ENCODE measurements at regions not wholly inside any gene's neighbourhood (a gene's known extent, or its start where the extent isn't known, plus 50 kb on each side); places are given as distances from the start of the nearest gene placed in this dataset.
"Not testable (repeated sequence)": the region's sequence is repeated elsewhere in the genome, so short reads cannot be mapped to it uniquely, and the experiment has no call there.

- Mint-ChIP-seq H3K36me3 (no peaks in the 10 kb centered on the region), H3K9me3 (no peaks in the 10 kb centered on the region), H3K4me3 (no peak overlapping the region), H3K4me1 (no peaks in the 10 kb centered on the region), H3K27ac (no peak overlapping the region), H3K27me3 (peaks cover 7% of the 10 kb centered on the region)
These were observed 96.4 kb downstream of the EN1 start for GRCh38 chr2:118750959-118751565.

- Mint-ChIP-seq H3K36me3 (peaks cover 3% of the 10 kb centered on the region), H3K4me3 (no peak overlapping the region)
These were observed 99.1 kb downstream of the EN1 start for GRCh38 chr2:118748245-118748885.

DNA sequence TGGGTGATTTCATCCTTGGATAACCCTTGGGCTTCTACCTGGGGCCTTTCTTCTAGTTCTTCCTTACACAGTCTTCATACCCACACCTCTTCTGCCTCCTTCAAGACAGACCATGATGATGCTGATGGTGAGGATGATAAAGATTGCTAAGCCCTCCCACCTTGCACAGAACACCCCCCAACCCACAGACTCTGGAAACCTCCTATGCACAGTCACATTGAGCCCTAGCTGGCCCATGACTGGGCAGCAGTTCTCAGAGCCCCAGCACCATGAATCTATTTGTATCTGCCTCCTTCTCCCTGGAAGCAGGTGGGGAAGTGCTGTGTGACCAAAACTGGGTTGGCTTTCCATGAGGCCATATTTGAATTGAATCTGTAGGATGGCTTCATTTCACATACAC is 99.8 kb downstream of the EN1 start:
- H3K9me3 Mint-ChIP-seq: peaks cover 8% of the 10 kb centered on the region
- no peak overlapping the region for H3K4me3 Mint-ChIP-seq
- H3K4me1 Mint-ChIP-seq: no peaks in the 10 kb centered on the region
- H3K27me3 Mint-ChIP-seq: peaks cover 8% of the 10 kb centered on the region
- no peak overlapping the region for H3K27ac Mint-ChIP-seq
- H3K36me3 Mint-ChIP-seq: peaks cover 3% of the 10 kb centered on the region

More at GRCh38 chr2:118748245-118748885, 99.1 kb downstream of the EN1 start:
- H3K27ac Mint-ChIP-seq: no peak overlapping the region
- H3K9me3 Mint-ChIP-seq: peaks cover 8% of the 10 kb centered on the region
- no peaks in the 10 kb centered on the region for H3K4me1 Mint-ChIP-seq
- peaks cover 8% of the 10 kb centered on the region for H3K27me3 Mint-ChIP-seq

- peaks cover 12% of the 10 kb centered on the region for H3K9me3 Mint-ChIP-seq
- H3K4me1 Mint-ChIP-seq: no peaks in the 10 kb centered on the region
- H3K36me3 Mint-ChIP-seq: peaks cover 3% of the 10 kb centered on the region
- no peak overlapping the region for H3K4me3 Mint-ChIP-seq
- peaks cover 11% of the 10 kb centered on the region for H3K27me3 Mint-ChIP-seq
- no peak overlapping the region for H3K27ac Mint-ChIP-seq
These were observed 100.4 kb downstream of the EN1 start for GRCh38 chr2:118747066-118747465.

GRCh38 chr2:118744682-118745181 is 102.7 kb downstream of the EN1 start:
- not testable (repeated sequence) for H3K4me1 Mint-ChIP-seq, H3K4me3 Mint-ChIP-seq, H3K27ac Mint-ChIP-seq, H3K36me3 Mint-ChIP-seq
- Mint-ChIP-seq H3K9me3 (peaks cover 13% of the 10 kb centered on the region), H3K27me3 (peaks cover 13% of the 10 kb centered on the region)

DNA sequence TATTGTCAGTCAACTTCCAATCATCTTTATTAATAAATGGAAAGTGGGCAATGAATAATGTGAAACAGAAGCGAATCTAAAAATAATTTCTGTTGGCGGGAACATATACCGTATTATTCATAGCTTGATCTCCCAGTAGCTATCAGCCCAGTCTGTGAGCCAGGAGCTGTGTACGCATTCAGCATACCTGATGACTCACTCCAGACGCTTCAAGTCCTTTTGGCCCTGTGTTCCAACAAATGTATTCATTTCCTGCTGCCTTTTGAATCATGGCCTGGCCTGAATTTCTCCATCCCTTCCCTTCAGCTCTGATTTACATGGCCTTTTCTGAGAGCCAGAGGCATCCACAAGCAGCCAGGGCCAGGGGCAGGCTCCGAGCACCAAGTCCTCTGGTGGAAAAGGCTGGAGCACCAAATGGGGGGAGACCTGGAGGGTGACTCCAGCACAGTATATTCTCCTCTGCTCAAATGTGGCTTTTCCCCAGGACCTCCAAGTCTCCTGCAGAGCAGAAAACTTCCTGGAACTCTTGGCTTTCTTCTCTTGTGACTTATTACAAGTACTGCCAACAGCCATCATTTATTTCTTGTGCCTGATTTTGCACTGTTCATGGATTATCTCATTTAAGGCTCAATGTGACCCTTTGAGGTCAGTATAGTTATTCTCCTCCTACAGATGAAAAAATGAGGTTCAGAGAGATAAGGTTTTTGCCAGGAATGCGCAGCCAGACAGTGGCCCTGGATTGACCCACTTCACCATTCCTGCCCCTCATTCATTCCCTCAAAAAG is 108.7 kb downstream of the EN1 start:
- no peak overlapping the region for H3K4me3 Mint-ChIP-seq
- peaks cover 15% of the 10 kb centered on the region for H3K27me3 Mint-ChIP-seq
- no peak overlapping the region for H3K27ac Mint-ChIP-seq

DNA sequence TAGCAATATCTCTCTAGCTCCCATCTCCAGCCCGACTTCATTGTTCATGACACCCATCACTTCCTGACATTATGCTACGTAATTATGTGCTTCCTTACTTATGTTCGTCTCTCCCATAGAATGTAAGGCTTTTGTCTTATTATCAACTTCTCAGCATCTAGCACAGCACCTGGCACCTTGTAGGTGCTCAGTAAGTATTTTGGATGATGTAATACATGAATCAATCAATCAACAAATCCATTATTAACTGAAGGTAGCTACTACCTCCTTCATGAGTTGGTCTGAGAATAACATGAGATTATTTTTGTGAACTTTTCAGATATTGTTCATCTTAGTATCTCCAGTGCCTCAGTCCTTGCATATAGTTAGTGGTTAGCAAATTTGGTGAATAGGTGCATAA is 109.3 kb downstream of the EN1 start:
- no peaks in the 10 kb centered on the region for H3K4me1 Mint-ChIP-seq
- no peak overlapping the region for H3K27ac Mint-ChIP-seq
- peaks cover 15% of the 10 kb centered on the region for H3K27me3 Mint-ChIP-seq

More for the DNA sequence above, 108.7 kb downstream of the EN1 start:
- peaks cover 5% of the 10 kb centered on the region for H3K9me3 Mint-ChIP-seq
- H3K4me1 Mint-ChIP-seq: no peaks in the 10 kb centered on the region
- no peaks in the 10 kb centered on the region for H3K36me3 Mint-ChIP-seq

GRCh38 chr2:118737684-118738083 is 109.8 kb downstream of the EN1 start:
- no peak overlapping the region for H3K4me3 Mint-ChIP-seq
- H3K36me3 Mint-ChIP-seq: no peaks in the 10 kb centered on the region
- H3K27me3 Mint-ChIP-seq: peaks cover 15% of the 10 kb centered on the region
- no peaks in the 10 kb centered on the region for H3K4me1 Mint-ChIP-seq
- peaks cover 5% of the 10 kb centered on the region for H3K9me3 Mint-ChIP-seq
- no peak overlapping the region for H3K27ac Mint-ChIP-seq

More for the DNA sequence above, 109.3 kb downstream of the EN1 start:
- H3K4me3 Mint-ChIP-seq: no peak overlapping the region
- peaks cover 5% of the 10 kb centered on the region for H3K9me3 Mint-ChIP-seq
- no peaks in the 10 kb centered on the region for H3K36me3 Mint-ChIP-seq

- H3K27ac Mint-ChIP-seq: no peak overlapping the region
- H3K27me3 Mint-ChIP-seq: peaks cover 9% of the 10 kb centered on the region
- H3K4me1 Mint-ChIP-seq: no peaks in the 10 kb centered on the region
- H3K4me3 Mint-ChIP-seq: no peak overlapping the region
- H3K9me3 Mint-ChIP-seq: no peaks in the 10 kb centered on the region
- H3K36me3 Mint-ChIP-seq: no peaks in the 10 kb centered on the region
These were observed 115.0 kb downstream of the EN1 start for GRCh38 chr2:118732432-118732831.

GRCh38 chr2:118731413-118731812 is 116.0 kb downstream of the EN1 start:
- H3K36me3 Mint-ChIP-seq: no peaks in the 10 kb centered on the region
- H3K27me3 Mint-ChIP-seq: peaks cover 13% of the 10 kb centered on the region
- H3K27ac Mint-ChIP-seq: no peak overlapping the region
- H3K9me3 Mint-ChIP-seq: peaks cover 4% of the 10 kb centered on the region
- H3K4me3 Mint-ChIP-seq: no peak overlapping the region
- H3K4me1 Mint-ChIP-seq: no peaks in the 10 kb centered on the region

DNA sequence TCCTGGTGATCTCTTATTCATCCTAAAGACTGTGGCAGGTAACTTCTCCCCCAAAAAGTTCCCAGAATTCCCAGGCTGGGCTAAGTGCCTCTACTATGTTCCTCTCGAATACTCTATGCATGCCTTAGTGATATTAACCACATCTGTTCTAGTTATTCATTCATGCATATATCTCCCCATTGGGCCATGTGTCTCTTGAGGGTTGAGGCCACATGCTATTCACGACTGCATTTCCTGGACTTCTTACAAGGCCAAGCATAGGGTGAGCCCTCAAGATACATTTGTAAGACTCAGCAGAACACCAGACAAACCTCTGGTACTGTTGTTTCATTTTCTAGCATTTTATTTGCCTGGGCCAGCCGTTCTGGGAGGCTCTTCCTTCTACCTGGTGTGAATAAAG is 117.0 kb downstream of the EN1 start:
- Mint-ChIP-seq H3K27ac (no peak overlapping the region), H3K36me3 (no peaks in the 10 kb centered on the region), H3K4me3 (no peak overlapping the region), H3K9me3 (peaks cover 4% of the 10 kb centered on the region), H3K27me3 (peaks cover 14% of the 10 kb centered on the region), H3K4me1 (no peaks in the 10 kb centered on the region)

GRCh38 chr2:118729760-118730159 is 117.7 kb downstream of the EN1 start:
- H3K4me3 Mint-ChIP-seq: no peak overlapping the region
- H3K27ac Mint-ChIP-seq: no peak overlapping the region
- peaks cover 15% of the 10 kb centered on the region for H3K27me3 Mint-ChIP-seq
- H3K9me3 Mint-ChIP-seq: peaks cover 4% of the 10 kb centered on the region
- H3K36me3 Mint-ChIP-seq: no peaks in the 10 kb centered on the region
- H3K4me1 Mint-ChIP-seq: no peaks in the 10 kb centered on the region

- no peak overlapping the region for H3K27ac Mint-ChIP-seq
- no peak overlapping the region for H3K4me3 Mint-ChIP-seq
- H3K9me3 Mint-ChIP-seq: peaks cover 4% of the 10 kb centered on the region
- H3K27me3 Mint-ChIP-seq: peaks cover 14% of the 10 kb centered on the region
- no peaks in the 10 kb centered on the region for H3K36me3 Mint-ChIP-seq
- no peaks in the 10 kb centered on the region for H3K4me1 Mint-ChIP-seq
These were observed 118.5 kb downstream of the EN1 start for GRCh38 chr2:118728984-118729383.

- Mint-ChIP-seq H3K27me3 (peaks cover 11% of the 10 kb centered on the region), H3K27ac (no peak overlapping the region), H3K9me3 (peaks cover 4% of the 10 kb centered on the region), H3K36me3 (no peaks in the 10 kb centered on the region), H3K4me3 (no peak overlapping the region), H3K4me1 (no peaks in the 10 kb centered on the region)
These were observed 120.6 kb downstream of the EN1 start for GRCh38 chr2:118726821-118727220.

- peaks cover 4% of the 10 kb centered on the region for H3K9me3 Mint-ChIP-seq
- peaks cover 8% of the 10 kb centered on the region for H3K27me3 Mint-ChIP-seq
- no peak overlapping the region for H3K27ac Mint-ChIP-seq
- no peaks in the 10 kb centered on the region for H3K4me1 Mint-ChIP-seq
- no peaks in the 10 kb centered on the region for H3K36me3 Mint-ChIP-seq
- no peak overlapping the region for H3K4me3 Mint-ChIP-seq
These were observed 124.1 kb downstream of the EN1 start for GRCh38 chr2:118723394-118723793.

DNA sequence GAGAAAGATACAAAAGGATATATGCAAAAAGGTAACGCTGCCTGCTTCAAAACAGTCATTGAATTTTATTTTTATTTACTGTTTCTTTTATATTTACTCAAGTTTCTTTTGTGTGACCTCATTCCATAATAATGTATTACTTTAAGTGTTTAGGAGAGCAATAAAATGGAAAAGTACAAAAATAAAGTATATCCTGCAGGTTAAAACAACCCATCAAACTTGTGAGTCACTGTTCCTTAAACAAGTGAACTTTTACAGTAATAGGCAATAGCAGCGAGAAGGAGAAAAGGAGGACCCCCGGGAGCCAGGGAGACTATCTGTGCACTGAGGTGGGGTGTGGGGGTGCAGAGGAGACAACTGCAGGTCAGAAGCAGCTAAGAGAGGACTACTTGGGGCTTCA is 124.5 kb downstream of the EN1 start:
- Mint-ChIP-seq H3K27ac (no peak overlapping the region), H3K4me1 (no peaks in the 10 kb centered on the region)

More for the DNA sequence above, 124.5 kb downstream of the EN1 start:
- H3K27me3 Mint-ChIP-seq: peaks cover 8% of the 10 kb centered on the region
- no peaks in the 10 kb centered on the region for H3K36me3 Mint-ChIP-seq
- H3K4me3 Mint-ChIP-seq: no peak overlapping the region
- H3K9me3 Mint-ChIP-seq: peaks cover 4% of the 10 kb centered on the region

All from activated naive CD4-positive, alpha-beta T cell treated with anti-CD3 and anti-CD28 coated beads, Interleukin-2, amount 50 U/mL, for 24 hours (primary cell).